CD1c-positive myeloid dendritic cell (primary cell): ENCODE measurements at regions not wholly inside any gene's neighbourhood (a gene's known extent, or its start where the extent isn't known, plus 50 kb on each side); places are given as distances from the start of the nearest gene placed in this dataset.
"Not testable (repeated sequence)": the region's sequence is repeated elsewhere in the genome, so short reads cannot be mapped to it uniquely, and the experiment has no call there.

Source experiments
- DNase-seq: peaks from one replicate; pipeline ENCODE4 v3.0.0-alpha.2; 2016; ENCODE audit errors: extremely low spot score

DNA sequence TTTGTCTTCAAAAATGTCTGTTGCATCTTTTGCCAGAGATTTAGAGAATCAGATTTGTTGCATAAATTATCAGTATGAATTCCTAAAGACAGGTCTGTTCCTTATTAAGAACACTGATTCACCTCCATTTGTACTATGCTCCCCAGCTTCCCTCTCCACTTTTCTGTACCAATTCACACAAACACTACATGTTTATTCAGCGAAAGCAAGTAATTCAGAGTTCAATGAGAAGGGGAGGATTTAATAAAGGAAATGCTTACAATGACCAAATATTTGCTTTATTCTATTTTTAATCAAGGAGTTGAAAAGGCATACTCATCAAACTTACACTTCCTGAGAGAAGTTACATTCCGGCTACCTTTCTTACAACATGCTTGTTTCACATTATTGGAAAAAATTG, 135.5 kb downstream of the NBPF8 start:
- not testable (repeated sequence) for DNase-seq

DNA sequence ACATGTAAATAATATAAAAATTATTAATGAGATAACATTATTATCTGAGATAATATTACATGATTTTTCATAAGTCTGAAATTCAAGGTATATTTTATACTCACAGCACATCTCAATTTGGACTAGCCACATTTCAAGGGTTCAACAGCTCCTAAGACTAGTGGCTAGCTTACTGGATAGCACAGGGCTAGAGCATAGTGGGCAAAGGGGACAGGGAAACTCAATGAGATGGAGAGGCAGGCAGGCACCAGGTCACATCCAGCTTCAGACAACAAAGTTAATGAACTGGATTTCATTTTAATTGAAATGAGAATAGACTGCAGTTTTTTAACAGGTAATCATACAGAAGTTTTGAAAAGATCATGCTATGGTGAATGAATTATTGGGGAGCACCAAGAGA, 137.4 kb downstream of the NBPF8 start:
- not testable (repeated sequence) for DNase-seq

DNA sequence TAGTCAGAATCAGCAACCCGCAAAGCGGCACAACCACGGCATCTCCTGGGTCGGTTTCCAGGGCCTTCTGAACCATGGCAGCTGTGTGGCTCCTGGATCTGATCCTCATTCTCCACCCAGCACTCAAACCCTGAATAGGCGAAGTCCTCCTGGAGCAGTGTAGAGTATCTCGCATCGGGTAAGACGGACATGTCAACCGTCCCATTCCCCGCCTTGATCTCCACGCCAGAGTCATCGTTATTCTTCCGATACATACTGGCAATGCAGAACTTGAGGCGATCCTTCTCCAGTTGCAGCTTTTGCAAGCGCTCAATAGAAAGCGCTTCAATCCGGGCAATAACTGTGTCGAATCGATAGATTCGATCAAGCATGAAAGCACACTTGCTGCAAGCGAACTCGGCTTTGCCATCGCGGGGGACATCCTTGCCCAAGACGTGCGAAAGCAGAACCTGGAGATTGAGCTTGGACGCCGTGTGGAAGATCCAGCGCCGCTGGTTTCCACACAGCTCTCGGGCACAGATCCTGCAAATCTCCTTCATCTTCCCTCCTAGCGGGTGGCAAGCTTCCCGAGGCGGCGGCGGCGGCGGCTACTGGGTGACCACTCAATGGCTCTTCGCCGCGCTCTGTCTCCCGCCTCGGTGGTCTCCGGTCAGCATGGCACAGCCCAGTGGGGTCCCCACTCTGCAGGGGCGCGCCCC, 142.9 kb downstream of the NBPF8 start:
- not testable (repeated sequence) for DNase-seq

DNA sequence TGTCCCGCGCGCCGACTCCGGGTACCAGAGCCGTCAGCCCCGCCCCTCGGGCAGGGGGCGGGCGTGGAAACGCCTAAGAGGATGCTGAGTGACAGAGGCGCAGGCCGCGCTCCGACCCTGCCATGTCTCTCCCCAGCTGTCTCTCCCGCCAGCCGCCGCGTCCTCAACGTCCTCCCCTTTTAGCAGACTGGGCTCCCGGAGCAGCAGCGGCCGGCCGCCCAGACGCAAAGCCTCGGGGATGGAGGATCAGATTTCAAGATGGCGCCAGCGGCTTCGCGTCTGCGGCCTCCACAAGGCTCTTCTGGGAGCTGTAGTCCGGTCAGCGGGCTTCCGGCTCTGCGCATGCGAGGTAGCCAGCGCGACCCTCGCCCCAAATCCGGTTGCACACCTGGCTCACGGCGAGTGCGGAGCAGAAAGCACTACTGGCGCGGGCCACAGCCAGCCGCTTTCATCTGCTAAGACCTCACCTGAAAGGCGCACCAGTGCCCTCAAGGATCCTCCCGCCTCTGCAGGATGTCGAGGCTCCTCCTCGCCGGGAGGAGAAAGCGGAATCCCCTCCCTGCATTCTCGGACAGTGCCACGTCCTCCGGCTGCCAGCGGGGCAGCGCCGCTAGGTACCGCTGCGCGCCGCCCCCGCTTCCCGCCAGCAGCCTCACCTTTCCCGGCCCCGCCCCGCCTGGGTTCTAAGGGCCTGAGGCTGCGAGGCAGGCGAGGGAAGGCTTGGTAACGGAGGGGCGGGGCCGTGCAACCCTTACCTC, 143.6 kb downstream of the NBPF8 start:
- DNase-seq: peak; percentile 58

DNA sequence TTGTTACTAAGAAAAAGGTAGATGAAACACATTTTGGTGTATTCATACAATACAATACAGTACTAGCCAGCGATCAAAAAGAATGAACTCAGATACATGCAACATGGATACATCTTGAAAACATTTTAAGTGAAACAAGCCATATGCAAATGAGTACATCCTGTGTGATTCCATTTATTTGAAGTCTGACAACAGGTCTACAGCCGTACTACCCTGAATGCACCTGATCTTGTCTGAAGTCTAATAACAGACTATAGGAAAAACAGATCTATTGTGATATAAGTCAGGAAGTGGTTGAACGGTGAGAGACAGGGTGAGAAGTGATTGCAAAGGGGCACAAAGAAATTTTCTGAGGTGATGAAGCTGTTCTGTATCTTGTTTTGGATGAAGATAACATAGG, 146.9 kb downstream of the NBPF8 start:
- DNase-seq: not testable (repeated sequence)

DNA sequence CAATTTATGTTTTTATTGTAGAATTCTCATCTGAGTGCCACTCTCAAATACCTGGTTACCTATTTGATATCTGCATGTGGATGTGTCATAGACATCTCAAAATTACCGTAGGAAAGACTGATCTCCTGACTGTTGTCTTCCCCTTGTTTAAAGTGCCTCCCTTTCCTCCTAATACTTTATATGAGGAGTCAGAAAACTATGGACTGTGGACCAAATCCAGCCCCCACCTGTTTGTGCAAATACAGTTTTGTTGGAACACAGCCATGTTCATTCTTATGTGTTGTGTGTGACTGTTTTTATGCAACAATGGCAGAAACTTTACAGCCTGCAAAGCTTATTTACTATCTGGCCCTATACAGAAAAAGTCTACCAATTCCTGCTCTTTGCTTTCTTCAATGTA, 150.6 kb downstream of the NBPF8 start:
- DNase-seq: not testable (repeated sequence)

DNA sequence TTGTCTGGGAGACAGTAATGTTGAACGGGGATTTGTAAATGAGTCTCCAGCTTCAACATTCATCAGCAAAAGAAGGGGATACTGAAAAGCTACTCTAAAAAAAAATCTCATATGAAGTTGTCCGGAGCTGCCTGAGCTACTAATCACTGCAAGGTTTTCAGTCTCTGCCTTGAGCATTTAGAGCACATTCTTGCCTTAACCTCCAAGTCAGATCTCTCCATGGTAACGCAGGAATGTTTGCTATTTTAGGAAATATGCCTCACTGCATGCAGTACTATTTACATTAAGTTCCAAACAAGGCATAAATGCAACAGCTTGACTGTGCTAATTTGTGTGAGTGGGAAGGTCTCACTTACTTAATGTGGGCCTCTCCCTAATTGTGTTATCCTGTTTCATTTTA, 152.8 kb downstream of the NBPF8 start:
- DNase-seq: not testable (repeated sequence)

DNA sequence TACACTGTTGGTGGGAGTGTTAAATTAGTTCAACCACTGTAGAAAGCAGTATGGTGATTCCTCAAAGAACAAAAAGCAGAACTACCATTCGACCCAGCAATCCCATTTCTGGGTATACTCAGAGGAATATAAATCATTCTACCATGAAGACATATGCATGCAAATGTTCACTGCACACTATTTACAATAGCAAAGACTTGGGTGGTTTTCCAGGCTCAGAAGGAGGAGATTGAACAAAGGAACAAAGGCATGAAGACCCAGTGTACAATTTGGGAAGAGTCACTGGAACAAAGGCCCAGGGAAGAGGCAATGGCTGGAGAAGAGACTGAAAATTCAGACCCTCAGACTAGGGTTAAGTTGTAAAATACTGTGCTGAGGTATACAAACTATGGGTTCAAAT, 148.5 kb upstream of the NBPF26 start:
- not testable (repeated sequence) for DNase-seq

DNA sequence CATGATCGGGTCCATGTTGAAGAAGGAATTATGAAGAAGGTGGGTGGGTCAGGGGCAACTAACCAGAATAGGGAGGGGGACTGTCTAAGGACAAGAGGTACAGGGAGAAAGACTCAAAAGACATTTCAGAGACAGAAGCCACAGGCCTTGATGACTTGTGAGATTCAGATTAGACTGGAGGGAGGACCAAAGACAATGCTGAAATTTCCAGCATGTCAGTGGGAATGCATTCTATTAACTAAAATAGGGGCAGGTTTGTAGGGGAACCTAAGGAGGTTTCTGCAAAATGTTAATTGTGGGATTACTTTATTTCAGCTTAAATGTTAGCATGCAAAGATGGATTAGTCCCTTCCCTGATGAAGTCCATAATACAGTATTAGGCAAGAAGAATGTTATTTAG, 141.6 kb upstream of the NBPF26 start:
- DNase-seq: not testable (repeated sequence)

DNA sequence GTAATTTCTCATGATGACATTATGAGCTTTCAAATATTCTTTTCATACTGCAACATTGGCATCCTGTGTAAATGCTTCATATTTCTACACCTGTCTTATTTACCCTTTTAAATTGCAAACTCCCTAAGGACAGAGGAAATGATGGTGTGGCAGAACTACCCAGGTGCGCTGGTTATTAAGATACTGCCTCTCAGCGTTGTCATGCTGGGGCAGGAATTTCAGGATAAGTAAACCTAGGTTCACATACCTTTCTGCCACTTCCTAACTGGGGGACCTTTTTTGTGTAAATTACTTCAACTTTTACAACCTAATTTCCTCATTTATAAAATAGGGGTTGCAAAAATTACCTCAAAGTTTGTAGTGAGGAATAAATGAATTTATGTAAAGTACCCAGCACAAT, 137.7 kb upstream of the NBPF26 start:
- DNase-seq: not testable (repeated sequence)

DNA sequence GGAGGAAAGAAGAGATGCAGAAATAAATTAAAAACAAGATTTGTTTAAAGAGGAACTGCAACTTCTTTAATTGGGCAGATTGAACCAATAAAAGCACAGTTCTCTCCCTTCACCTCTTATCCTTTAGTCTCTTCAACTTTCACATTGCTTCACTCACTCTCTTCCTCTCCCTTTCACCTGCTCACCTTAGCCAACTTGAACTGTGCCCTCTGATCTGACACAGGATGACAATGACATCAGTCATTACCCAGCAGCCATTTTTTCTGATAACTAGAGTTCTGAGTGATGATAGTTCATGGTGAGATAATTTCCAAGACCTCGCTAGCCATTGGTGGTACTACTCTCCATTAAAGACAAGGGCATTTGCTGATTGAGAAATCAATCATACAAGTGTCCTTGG, 134.9 kb upstream of the NBPF26 start:
- not testable (repeated sequence) for DNase-seq

DNA sequence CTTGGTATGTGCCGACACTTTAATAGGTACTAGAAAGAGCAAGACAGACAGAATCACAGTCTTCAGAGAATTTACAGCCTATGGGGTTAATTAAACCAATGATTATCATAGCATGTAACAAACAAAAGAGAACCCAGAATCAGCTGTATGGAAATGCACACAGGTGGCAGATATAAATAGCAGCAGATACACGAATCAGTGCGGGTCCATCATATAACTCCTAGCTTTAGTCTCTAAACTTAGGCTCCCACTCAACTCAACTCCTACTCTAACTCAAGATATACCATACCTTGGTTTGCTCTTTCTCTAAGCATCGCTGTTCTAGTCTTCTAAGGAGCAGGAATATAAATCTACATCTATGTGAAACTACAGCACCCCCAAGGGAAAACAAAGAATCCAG, 132.0 kb upstream of the NBPF26 start:
- DNase-seq: not testable (repeated sequence)

DNA sequence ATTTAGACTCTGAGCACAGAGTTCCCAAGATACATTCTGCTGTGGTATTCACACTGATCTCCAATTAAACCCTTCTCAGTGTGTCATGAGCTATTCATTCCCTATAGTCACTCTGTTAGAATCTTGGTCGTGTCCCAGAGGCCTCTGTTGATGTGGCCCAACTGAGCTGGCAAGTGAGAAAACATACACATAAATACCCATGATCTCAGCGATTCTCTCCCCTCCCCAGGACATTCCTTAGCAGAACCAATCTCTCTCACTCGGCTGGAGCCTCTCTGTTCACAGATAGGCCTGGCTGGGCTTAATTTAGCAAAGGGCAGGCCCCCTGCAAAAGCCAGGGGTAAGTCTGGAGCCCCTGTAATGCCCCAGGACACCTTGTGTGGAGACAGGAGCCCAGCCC, 130.8 kb upstream of the NBPF26 start:
- not testable (repeated sequence) for DNase-seq

DNA sequence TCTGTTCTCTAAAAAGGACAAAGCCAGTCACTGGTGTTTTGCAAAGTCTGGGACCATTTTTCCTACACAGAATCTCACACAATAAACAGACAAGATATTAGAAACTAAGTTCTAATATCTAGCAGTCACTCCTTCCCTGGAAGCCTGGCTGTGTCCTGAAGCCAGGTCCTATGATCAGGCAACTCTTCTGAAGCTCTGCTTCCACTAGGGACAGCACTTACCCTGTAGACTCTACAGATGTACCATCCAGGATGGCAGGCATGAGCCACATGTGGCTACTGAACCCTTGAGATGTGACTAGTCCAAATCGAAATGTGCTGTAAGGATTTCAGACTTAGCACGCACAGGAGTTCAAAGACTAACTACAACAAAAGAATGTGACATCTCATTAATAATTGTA, 130.1 kb upstream of the NBPF26 start:
- DNase-seq: not testable (repeated sequence)

DNA sequence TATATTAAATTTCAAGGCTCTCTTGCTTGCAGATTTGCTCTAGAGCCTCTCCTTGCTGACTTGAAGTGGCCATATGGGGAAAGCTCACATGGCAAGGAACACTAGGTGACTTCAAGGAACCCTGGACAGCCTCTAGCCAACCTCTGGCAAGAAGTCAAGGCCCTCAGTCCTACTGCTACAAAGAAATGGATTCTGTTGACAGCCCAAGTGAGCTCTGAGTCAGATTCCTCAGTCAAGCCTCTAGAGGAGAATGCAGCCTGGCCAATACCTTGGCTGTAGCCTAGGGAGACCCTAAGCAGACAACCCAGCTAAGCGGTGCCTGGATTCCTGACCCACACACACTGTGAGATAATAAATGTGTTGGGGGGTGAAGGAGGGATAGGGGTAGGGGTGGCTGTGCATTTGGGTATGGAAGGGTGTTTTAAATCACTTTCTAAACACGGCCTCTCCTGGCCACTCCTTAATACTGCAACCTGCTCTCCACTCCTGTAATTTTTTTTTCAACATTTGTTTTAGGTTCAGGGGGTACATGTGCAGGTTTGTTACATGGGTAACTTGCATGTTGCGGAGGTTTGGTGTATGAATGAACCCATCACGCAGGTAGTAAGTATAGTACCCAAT, 125.3 kb upstream of the NBPF26 start:
- not testable (repeated sequence) for DNase-seq

DNA sequence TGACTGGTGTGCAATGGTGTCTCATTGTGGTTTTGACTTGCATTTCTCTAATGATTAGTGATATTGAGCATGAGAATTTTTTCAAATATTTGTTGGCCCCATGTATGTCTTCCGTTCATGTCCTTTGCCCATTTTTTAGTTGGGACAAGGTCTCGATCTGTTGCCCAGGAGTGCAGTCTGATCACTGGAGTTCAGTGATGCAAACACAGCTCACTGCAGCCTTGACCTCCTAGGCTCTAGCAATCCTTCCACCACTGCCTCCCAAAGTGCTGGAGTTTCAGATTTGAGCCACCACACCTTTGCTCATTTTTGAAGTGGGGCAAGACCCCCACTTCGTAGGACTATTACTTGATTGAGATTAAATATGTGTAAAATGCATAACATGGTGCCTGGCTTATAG, 124.2 kb upstream of the NBPF26 start:
- DNase-seq: not testable (repeated sequence)

DNA sequence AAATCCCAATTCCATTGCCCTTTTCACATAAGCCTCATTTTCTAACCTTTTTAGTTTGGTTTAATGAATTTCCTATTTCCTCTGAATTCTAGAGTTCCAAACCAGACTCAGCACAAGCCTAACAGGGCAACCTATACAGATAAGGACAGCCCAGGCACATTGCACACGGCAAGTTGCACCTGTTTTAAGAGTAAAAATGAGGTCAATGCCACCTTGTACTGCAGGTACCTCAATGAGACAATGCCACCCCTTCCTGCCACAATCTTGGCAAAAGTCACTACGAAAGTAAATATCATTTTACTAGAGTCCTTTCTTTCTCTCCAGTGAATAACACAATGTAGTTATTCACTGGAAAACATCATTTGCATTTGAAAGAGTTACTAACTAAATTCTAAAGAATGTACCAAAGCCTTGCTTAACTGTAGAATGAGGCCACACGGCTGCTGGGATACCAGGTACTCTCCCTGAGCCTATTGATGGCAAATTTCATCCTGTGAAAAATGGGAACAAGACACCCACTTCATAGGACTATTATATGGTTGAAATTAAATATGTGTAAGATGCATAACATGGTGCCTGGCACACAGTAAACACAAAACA, 123.2 kb upstream of the NBPF26 start:
- DNase-seq: not testable (repeated sequence)

DNA sequence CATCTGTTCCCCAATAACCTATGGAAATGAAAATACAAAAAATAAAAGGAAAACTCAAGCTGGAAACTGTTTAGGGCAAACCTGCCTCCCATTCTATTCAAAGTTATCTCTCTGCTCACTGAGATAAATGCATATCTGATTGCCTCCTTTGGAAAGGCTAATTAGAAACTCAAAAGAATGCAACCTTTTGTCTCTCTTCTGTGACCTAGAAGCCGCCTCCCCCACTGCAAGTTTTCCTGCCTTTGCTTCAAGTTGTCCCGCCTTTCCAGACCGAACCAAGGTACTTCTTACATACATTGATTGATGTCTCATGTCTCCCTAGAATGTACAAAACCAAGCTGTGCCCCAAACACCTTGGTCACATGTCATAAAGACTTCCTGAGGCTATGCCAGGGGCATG, 115.9 kb upstream of the NBPF26 start:
- not testable (repeated sequence) for DNase-seq

DNA sequence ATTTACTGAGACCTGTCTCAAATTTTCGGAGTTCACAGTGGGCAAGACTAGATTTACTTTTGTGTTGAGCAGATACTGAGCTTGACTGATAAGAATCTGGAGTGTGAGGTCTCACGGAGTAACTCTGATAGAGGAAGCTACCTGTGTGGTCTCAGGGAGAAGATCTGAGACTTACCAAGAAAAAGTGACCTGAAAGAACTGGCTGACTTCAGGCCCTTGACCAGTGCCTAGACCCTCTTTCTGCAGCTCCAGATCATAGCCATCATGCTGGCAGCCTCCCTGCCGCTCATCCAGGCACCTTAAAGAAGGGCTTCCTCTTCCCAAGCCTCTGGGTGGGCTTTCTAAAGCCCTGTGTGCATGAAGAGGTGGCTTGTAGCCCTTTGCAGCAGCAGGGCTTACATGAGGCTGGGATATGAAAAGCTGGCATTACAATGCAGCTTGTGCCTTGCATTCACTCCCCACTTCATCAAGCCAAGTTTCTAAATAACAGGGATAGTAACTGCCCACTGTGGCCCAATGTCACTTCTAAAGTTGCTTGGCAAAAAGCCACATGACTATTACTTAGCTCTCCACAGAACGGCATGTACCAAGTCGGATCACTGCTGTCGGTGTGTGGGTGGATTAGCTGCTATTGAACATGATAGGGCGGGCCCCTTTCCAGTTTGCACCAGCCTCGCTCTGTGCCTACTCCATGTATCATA, 115.3 kb upstream of the NBPF26 start:
- not testable (repeated sequence) for DNase-seq

DNA sequence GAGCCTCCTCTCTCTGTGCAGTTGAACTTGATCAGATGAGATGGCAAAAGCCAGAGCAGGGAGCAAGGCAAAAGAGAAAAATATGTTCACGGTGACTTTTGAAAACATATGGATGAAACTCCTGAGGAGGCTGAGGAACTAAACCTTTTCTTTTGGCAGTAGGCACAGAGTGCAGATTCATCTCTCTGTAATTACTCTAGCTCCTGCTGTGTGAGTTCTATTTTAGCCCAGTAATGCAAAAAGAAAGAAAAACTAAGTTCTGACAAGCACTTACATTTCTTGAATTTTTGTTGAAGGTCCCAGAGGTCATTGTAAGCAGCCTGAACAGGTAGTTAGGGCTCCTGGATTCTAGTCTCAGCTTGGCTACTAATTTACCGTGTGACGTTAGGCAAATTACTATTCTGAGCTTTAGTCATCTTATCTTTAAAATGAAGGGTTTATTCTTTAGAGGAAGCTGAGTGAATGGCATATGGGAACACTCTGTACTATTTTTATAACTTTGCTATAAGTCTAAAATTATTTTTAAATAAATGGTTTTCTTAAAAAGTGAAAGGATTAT, 114.7 kb upstream of the NBPF26 start:
- not testable (repeated sequence) for DNase-seq

DNA sequence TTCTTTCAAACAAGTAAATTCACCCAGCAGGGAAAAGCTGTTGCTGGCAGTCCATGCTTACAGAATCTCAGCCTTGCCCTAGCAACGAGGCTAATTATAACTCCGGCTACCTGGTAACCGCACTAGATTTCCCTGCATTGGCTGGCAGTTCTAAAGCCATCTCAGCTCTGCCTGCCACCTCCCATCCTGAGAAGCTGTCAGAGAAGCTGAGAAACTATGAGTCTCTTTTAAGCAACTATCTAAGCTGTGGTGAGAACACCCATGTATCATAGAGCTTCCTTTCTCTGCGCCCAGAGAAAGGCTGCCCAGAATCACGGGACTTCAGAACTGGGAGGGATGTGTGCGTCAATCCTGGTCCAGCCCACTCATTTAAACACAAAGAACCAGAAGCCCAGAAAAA, 113.9 kb upstream of the NBPF26 start:
- not testable (repeated sequence) for DNase-seq
